Gastroesophageal sphincter (tissue), 3 donors: ENCODE measurements at regions not wholly inside any gene's neighbourhood (a gene's known extent, or its start where the extent isn't known, plus 50 kb on each side); places are given as distances from the start of the nearest gene placed in this dataset.

Source experiments
- EP300 ChIP-seq: sonication (generic); formaldehyde crosslinking; IDR thresholded peaks from one replicate; pipeline ENCODE4 v1.6.1; 2017; ENCODE audit warnings: antibody characterized with exemption, mild to moderate bottlenecking
- POLR2A ChIP-seq, 2 donors: fragments of 450-650 bp; IDR thresholded peaks; one replicate each; pipeline ENCODE4 v1.6.1; 2017; ENCODE audit warnings: antibody characterized with exemption in 2 of 2, mild to moderate bottlenecking in 2 of 2, moderate library complexity in 1 of 2
- POLR2AphosphoS5 ChIP-seq: sonication (generic); formaldehyde crosslinking; IDR thresholded peaks from one replicate; pipeline ENCODE4 v1.6.1; 2017; ENCODE audit warnings: antibody characterized with exemption
- TF ChIP-seq, protein P1 (sequence below), 4 experiments: fragments of 200-600 bp in 2 of 4; fragments of 450-650 bp in 2 of 4; sonication (generic) in 1 of 4; IDR thresholded peaks; one replicate each; pipeline ENCODE4 v1.5.1; 2017 to 2019; ENCODE audit warnings: antibody characterized with exemption in 4 of 4, mild to moderate bottlenecking in 2 of 4, moderate library complexity in 2 of 4

DNA sequence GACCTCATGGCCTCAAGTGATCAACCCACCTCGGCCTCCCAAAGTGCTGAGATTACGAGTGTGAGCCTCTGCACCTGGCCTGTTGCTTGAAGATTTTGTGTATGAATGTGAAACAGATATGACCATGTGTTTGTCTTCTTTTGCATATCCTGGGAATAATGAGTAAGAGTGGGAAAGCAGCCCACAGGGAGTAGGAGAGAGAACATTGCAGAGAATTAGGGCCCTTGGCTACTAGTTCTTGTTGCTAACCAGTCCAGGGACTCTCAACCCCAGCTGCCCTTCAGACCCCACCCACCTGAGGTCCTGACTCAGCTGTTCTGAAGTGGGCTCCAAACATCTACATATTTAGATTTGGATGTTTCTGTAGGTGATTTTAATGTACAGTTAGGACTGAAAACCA lies 125.5 kb downstream of the MTX3 start:
- TF ChIP-seq, protein P1, sequence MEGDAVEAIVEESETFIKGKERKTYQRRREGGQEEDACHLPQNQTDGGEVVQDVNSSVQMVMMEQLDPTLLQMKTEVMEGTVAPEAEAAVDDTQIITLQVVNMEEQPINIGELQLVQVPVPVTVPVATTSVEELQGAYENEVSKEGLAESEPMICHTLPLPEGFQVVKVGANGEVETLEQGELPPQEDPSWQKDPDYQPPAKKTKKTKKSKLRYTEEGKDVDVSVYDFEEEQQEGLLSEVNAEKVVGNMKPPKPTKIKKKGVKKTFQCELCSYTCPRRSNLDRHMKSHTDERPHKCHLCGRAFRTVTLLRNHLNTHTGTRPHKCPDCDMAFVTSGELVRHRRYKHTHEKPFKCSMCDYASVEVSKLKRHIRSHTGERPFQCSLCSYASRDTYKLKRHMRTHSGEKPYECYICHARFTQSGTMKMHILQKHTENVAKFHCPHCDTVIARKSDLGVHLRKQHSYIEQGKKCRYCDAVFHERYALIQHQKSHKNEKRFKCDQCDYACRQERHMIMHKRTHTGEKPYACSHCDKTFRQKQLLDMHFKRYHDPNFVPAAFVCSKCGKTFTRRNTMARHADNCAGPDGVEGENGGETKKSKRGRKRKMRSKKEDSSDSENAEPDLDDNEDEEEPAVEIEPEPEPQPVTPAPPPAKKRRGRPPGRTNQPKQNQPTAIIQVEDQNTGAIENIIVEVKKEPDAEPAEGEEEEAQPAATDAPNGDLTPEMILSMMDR (IDR thresholded peaks at IDR 0.05) = no peak
- TF ChIP-seq POLR2A (IDR thresholded peaks at IDR 0.05) = no peak
- TF ChIP-seq POLR2AphosphoS5 = no peak
- TF ChIP-seq EP300 = no peak
